HG02763 (cell line): ENCODE measurements at regions not wholly inside any gene's neighbourhood (a gene's known extent, or its start where the extent isn't known, plus 50 kb on each side); places are given as distances from the start of the nearest gene placed in this dataset.
"Not testable (repeated sequence)": the region's sequence is repeated elsewhere in the genome, so short reads cannot be mapped to it uniquely, and the experiment has no call there.

Experiments
- ATAC-seq: cut with Tn5 transposase; IDR thresholded peaks from one replicate; pipeline ENCODE4 v1.9.1; 2021; ENCODE audit warnings: mild to moderate bottlenecking, moderate library complexity; ENCODE audit not compliant: unreplicated experiment

DNA sequence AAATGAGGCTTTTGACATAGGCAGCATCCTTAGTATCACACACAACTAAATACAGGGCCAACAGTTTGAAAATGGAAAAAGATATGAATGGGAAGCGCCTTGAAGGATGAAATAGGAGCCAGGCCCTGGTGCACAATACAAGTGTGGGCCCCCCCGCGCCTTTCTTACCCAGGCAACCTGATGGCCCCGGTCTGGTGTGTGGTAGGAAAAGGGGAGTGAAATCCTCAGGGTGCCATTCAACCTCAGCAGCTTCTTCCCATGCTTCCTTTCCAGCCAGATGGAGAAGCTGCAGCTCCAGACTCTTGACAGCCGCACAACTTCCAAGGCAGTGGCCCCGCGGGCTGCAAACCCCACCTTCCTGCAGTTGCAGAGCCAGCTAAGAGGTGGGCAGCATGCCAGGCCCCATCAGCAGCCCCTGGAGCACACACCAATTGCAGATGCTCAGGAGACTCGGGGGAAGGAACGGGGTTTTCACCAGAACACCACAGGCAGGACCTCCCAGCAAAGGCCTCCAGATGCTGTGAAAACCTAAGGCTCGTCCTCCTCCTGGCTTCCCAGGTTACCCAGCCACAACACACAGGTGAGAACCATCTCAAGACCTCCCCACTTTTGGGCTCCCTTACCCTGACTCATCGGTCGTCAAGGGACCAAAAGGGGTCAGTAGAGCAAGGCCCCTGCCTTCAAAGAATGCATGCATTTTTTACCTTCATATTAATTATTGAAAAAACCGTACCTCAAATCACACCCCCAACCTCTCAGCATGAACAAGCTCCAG lies 101.6 kb downstream of the CPN2 start:
- ATAC-seq = no peak

DNA sequence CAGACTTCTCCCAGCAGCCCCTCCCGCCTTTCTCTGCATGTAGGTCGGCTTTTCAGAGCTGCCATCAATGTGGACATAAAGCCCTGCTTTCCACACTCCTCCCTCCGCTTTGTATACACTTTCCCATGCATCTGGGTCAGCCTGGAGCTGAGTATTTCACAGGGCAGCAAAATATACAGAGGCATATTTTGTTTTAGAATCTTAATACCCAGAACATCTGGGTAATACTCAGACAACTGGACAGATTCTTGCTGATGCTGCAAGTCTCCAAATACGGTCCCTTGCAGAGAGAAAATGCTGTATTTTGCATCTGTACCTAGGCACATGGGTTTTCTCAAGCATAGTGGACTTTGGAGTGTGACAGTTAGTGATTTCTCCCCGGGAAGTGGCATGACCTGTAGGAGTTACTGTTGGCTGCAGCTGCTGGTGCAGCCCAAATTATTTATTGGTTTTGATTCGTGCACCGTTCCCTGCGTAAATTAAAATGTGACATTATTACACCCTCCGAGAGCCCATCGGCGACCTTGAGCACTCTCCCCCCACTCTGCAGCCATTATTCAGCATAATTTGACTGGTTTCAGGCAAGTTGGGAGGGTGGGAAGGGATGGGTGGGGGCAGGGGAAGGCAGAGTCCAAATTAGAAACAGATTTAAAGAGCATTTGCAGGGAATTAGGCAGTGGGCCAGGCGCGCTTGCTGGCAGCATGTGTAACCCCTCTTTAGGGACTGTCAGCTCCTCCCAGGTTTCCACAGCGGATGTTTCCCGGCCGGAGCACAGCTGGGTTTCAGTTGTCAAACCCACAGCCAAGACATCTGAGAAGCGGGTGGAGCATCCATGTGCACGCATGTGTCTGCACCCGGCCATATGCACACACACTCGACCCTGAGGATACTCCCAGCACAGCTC lies 100.8 kb downstream of the CPN2 start:
- ATAC-seq = no peak

DNA sequence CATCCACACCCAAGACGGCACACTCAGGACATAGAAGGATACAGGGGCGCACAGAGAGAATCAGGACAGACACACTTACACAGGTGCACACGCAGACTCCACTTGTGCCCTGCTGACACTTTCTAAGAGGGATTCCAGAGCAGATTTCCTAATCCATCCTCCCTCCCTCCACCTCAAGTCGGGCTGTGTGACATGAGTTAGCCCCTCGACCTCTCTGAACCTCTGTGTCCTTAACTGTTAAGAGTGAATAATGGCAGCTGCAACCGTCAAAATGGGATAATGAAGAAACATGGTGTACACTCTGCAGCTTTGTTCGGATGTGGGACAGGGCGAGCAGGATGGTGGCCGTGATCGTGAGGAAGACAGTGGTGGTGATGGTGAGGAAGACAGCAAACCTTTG lies 100.1 kb downstream of the CPN2 start:
- ATAC-seq = no peak

DNA sequence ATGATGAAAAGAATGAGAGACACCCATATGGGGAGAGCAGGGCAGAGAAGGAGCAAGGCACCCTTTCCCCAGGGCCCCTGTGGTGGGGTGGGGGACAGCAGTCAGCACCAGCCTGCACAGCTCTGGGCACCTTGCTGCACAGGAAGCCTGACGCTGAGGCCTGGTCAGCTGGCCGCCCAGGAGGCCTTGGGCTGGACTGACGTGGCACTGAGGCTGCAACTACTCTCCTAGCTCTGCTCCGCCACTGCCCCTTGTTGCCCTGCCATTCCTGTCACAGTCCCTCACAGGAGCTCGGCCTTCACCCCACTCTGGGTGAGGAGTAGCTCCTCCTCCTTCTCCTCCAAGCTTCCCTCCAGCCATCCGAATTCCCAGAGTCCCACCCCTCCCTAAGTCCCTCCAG lies 99.7 kb downstream of the CPN2 start:
- no peak for ATAC-seq

DNA sequence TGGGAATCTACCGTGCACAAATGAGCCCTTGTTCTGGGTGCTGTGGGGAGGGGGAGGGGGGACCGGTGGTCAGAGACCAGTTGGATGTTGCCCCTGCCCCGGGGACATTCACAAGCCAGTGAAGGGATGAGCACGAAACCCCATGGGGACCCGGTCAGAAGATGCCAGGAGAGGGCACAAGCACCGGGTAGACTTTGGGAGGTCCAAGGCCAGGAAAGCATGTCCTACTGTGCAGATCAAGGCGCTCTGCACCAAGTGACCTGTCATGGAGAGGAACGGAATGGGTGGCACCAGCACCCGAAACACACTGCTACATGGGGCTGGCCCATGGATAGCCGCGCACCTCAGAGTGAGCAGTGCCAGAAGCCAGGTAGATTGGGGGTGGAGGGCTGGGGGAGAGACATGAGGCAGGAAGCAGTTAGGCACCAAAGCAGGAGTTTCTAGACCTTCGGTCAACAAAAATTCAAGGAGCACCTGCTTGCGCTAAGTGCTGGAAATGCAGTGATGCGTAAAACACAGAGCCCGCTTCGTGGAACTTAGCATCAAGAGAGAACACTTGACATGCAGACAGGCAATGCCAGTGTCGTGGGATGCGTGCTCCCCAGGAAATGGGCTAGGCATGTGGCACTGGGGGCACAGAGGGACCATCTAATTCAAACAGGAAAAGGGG lies 99.1 kb downstream of the CPN2 start:
- ATAC-seq = no peak

DNA sequence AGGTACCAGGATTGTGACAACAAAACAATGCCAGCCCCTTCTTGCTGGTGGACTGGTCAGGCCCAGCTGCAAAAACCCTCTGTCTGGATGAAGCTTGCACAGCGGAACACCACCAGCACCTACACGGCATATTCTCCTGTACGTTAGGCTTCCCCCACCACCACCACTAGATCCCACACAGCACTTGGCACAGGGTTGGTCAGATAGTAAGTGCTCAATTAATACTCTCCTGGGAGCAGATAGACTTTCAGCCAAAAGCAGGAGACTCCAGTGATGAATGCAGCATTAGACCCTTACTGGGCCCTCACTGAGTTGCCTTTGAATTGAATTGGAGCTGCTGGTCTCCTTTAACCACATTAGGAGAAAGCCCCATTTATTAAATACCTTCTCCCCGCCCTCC lies 97.9 kb downstream of the CPN2 start:
- ATAC-seq = no peak

DNA sequence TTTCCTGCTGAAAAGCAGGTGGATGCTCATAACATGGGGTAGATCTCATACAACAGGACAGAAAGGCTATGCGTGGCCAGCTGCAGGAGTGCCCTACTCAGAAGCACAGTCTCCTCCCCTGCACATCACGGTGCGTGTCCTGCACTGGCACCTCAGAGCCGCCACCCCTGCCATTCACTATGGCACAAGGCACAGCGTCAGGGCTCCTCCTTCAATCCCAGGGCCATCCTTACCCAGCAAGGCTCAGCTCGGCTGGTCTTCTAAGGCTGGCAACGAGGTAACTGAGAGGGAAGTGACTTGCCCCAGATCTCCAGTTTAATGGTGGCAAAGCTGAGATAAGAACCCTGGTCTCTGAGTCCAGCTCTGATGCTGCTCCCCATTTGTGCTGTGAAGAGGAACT lies 97.1 kb downstream of the CPN2 start:
- ATAC-seq = no peak

DNA sequence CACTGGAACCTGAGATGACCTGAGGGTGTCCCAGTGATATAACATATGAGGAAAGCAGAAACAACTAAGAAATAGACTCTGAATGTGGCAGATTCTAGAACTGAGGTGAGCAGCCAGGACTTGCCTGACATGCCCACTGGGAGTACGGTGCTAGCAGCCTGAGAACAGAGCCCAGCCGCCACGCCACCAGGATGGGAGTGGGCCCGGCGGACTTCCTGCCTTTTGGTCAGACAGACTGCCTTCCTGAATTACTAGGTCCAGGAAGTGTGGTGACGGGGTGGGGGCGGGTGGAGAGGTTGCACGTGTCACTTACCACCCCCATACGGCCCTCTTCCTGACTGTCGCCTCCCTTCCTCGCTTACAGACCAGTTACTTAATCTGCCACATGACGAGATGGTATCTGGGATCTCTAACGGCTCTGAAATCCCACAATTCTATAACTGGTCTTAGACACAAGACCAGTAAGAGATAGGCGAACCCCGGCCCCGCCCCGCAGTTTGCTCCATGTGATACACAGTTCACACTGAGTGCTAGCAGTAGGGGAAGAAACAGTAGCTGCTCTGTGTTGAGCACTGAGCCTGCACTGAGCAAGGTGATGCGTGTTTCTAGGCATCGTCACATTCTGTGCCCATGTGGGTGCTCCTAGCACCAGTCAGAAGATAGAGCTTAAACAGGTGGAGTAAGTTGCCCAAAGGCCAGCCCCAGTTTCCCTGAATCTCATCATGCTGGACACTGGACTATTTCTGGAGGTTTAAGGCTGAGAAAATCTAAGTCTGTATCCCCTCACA lies 95.7 kb downstream of the CPN2 start:
- ATAC-seq = peak; percentile 44

DNA sequence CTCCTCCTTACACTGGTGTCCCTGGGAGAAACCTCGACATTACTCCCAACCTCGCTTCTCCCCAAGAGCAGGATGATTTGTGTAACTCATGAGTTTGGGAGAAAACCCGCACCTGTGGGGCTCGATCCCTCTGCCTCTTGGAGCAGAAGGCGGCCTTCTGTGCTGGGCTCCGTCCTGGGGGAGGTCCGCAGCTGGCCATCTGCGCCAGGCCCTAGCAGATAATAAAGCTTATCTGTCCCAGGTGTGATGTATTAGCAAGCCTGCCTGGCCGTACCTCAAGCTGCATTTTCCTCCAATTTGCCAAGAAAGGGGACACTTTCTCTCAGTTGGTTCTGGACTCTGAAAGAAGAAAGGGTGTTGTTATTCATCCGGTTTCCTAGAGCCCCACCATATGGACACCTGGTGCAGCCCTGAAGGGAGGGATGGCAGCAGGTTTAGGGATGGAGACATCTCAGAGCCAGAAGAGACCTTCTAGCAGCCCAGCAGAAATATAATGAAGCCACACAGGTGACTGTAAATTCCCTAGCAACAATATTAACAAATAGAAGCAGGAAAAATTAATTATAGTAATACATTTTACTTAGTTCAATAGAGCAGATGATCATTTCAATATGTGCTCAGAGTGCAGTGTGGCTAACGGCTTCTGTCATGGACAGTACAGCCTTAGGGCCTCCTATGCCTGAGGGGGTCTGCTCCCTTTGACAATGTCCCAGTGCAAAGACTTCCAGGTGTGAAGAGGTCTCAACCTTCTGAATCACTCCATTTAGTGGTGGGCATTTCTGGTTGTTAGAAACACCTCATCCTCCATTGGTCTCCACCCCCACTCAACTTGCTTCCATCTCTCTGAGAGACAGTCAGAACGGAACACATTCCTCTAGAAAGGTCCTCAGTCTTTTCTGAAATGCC lies 94.8 kb downstream of the CPN2 start:
- ATAC-seq = no peak

DNA sequence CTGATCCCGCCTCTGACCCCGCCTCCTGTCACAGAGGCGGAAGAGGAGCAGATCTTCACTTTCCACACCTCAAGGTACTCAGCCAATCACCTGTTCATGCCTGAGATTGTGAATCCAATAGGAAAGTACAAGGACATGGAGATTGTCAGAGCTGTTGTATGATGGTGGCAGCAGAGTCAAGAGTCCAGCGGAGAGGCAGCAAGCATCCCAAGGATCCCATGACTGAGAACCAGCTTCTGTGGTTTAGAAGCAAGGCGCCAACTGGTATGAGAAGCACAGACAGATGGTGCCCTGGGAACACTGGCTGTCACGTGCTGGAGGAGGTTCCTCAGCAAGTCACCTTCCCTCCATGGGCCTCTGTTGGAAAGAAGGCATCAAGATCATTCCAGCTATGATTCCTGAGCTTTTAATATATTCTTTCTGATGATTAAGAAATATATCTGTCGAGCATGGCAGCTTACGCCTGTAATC lies 93.9 kb downstream of the CPN2 start:
- ATAC-seq = no peak

DNA sequence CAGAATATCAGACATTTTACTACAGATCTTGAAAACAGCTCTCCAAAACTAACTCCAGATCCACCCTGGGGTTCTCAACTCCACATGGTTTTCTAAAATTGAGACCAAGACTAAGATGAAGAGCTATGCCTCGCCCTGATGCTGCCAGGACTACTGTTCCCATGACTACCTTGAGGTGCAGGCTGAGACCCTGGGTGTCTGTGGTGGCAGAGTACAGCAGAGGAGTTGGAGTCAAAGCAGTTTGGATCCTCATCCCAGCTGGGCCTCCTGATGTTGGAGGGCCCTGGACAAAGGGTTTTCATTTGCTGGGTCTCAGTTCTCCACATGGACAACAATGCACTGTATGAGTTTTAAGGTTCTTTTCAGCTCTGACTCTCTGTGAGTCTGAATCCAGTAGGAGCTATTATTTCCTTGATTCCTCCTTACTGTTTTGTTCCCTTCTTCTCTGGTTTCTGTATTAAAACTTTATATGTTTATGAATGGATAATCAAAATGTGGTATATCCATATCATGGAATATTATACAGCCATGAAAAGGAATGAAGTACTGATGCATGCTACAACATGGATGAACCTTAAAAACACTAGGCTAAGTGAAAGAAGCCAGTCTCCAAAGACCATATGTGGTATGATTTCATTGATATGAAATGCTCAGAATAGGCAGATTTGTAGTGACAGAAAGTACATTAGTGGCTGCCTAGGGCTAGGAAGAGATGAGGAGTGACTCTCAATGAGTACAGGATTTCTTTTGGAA lies 93.0 kb downstream of the CPN2 start:
- no peak for ATAC-seq

DNA sequence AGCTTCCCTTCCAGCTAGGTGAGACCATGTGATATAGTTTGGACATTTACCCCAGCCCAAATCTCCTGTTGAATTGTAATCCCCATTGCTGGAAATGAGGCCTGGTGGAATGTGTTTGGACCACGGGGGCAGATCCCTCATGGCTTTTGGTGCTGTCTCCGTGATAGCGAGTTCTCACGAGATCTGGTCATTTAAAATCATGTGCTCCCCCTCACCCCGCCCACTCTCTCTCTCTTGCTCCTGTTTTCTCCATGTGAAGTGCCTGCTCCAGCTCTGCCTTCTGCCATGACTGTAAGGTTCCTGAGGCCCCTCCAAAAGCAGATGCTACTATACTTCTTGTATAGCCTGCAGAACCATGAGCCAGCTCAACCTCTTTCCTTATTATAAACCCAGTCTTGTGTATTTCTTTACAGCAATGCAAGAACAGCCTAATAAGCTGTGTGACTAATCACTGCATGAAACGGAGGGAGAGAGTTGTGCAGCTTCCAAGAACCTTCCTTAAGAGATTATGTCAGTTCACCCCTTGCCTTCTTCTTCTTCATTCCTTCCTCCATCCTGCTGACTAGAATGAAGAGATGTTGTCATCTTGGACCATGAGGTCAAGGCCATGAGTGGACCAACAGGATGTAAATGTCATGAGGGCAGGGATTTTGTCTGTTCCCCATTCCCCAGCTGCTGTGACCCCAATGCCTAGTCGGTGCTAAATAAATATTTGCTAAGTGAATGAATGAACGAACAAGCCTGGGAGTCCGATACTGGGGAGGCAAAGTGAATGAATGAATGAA lies 91.0 kb downstream of the CPN2 start:
- ATAC-seq = no peak

DNA sequence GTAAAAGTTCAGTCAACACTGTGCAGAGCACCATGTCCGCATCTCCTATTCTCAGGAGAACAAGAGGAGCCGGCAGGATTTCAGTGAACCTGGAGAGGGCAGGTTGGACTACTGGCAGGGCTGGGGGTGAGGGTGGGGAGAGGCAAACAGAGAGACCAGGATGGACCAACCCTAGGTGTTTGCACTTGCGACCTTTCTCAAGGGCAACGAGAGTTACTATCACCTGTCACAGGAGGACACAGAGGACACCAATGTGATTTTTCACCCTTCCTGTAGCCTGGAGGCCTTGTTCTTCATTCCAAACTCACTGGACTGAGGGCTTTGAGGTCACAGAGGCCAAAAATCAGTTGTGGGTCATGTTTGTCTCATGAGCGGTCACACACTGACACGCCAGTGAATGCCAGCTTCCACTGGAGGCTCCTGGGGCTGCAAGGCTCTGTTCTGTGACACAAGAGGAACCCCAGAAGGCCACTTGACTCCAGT lies 89.5 kb downstream of the CPN2 start:
- ATAC-seq = no peak

DNA sequence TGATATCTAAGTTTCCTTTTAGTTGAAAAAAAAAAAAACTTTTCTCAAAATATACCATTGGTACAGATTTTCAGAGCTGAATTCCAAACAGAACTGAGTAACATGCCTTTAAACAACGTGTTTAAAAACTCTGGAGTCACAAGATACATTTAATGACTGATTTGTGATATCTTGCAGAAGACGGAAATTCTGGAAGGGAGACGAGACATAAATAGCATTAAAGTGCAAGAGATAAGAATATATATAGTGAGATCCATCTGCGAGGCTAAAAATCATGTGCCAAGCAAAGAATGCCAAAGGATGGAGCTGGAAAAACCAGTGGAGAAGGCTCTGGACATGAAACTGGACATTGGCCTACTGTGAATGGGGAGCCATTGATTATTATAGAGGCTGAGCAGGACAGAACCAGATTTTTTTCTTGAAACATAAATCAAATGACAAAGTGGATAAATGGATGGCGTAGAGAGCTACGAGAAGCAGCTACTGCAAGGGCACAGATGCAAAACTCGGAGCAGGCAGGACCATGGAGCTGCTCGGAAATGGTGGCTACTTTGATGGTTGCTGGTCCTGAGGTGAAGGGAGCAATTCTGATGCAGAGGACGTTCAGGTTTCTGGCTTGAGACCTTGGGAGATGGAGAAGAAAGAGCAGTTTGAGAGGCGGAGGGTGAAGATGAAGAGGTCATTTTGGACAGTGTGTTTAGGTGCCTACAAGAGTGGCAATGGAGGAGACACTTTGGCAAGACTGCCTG lies 88.8 kb downstream of the CPN2 start:
- no peak for ATAC-seq

DNA sequence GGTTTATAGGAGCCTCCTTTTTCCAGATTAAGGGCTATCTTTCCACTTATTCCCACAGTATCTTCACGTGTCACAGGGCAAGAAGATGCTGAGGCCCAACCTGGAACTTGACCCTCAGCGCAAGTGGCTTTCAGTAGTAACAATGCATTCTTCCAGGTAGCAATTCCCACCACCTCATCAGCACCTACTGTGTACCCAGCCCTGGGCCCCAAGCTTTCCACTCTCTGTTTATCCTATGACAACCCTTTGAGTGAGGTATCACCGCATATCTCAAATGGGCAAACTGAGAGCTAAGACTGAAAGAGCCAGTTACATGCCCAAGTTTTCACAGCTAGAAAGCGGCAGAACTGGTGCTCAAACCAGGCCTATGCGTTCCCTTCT lies 88.2 kb downstream of the CPN2 start:
- ATAC-seq = no peak

DNA sequence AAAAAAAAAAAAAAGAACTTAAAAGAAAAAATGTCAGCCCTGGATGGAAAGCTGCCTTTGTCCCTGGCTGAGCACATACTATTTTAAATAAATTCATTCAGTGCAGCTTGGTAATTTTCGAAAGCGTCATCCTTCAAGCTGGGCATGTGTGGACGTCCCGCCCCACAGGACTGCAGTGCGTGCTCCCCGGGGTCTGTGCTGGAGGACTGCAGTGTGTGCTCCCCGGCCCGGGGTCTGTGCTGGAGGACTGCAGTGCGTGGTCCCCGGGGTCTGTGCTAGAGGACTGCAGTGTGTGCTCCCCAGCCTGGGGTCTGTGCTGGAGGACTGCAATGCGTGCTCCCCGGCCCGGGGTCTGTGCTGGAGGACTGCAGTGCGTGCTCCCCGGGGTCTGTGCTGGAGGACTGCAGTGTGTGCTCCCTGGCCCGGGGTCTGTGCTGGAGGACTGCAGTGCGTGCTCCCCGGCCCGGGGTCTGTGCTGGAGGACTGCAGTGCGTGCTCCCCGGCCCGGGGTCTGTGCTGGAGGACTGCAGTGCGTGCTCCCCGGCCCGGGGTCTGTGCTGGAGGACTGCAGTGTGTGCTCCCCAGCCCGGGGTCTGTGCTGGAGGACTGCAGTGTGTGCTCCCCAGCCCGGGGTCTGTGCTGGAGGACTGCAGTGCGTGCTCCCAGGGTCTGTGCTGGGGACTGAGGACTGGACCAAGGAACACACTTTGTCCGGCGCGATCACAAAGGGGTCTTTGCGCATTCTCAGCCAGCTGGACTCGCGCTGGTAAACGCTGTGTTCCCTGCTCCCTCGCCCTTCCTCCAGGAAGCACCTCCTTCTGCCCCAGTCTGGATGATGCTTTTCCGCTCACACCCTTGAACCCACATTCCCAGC lies 86.3 kb downstream of the CPN2 start:
- ATAC-seq = not testable (repeated sequence)
